ENCODE measurements at regions not wholly inside any gene's neighbourhood (a gene's known extent, or its start where the extent isn't known, plus 50 kb on each side); places are given as distances from the start of the nearest gene placed in this dataset.

- Histone ChIP-seq H3K9ac (ENCODE audit: low read length in 2 of 2) (no peak overlapping the region), H3K4me3 (ENCODE audit: low read length in 2 of 2) (no peak overlapping the region), H3K9me3 (ENCODE audit: control insufficient read depth in 2 of 2, low read length in 2 of 2) (no peaks in the 10 kb centered on the region), H3K36me3 (ENCODE audit: control insufficient read depth in 2 of 2, insufficient read depth in 2 of 2, low read length in 2 of 2) (no peaks in the 10 kb centered on the region), H3K27ac (ENCODE audit: low read length) (no peak overlapping the region), H3K4me1 (ENCODE audit: control insufficient read depth, insufficient read depth, low read length) (no peaks in the 10 kb centered on the region), H3K27me3 (ENCODE audit: control insufficient read depth in 1 of 2, insufficient read depth in 2 of 2, low read length in 2 of 2) (no peaks in the 10 kb centered on the region)
Observed at GRCh38 chr12:22788913-22789312, 163.9 kb downstream of the ETNK1 start.

GRCh38 chr12:22792138-22792537 is 167.2 kb downstream of the ETNK1 start:
- Histone ChIP-seq H3K9me3 (ENCODE audit: control insufficient read depth in 2 of 2, low read length in 2 of 2) (no peaks in the 10 kb centered on the region), H3K27me3 (ENCODE audit: control insufficient read depth in 1 of 2, insufficient read depth in 2 of 2, low read length in 2 of 2) (no peaks in the 10 kb centered on the region), H3K27ac (ENCODE audit: low read length) (no peak overlapping the region), H3K36me3 (ENCODE audit: control insufficient read depth in 2 of 2, insufficient read depth in 2 of 2, low read length in 2 of 2) (no peaks in the 10 kb centered on the region), H3K4me3 (ENCODE audit: low read length in 2 of 2) (no peak overlapping the region), H3K9ac (ENCODE audit: low read length in 2 of 2) (no peak overlapping the region), H3K4me1 (ENCODE audit: control insufficient read depth, insufficient read depth, low read length) (no peaks in the 10 kb centered on the region)

GRCh38 chr12:22794017-22794416 is 169.0 kb downstream of the ETNK1 start:
- Histone ChIP-seq H3K36me3 (ENCODE audit: control insufficient read depth in 2 of 2, insufficient read depth in 2 of 2, low read length in 2 of 2) (no peaks in the 10 kb centered on the region), H3K9me3 (ENCODE audit: control insufficient read depth in 2 of 2, low read length in 2 of 2) (no peaks in the 10 kb centered on the region), H3K4me1 (ENCODE audit: control insufficient read depth, insufficient read depth, low read length) (no peaks in the 10 kb centered on the region), H3K27me3 (ENCODE audit: control insufficient read depth in 1 of 2, insufficient read depth in 2 of 2, low read length in 2 of 2) (no peaks in the 10 kb centered on the region), H3K9ac (ENCODE audit: low read length in 2 of 2) (no peak overlapping the region), H3K4me3 (ENCODE audit: low read length in 2 of 2) (no peak overlapping the region), H3K27ac (ENCODE audit: low read length) (no peak overlapping the region)

GRCh38 chr12:22796941-22797630 is 172.1 kb downstream of the ETNK1 start:
- Histone ChIP-seq H3K9me3 (ENCODE audit: control insufficient read depth in 2 of 2, low read length in 2 of 2) (no peaks in the 10 kb centered on the region), H3K4me3 (ENCODE audit: low read length in 2 of 2) (no peak overlapping the region), H3K27ac (ENCODE audit: low read length) (no peak overlapping the region), H3K4me1 (ENCODE audit: control insufficient read depth, insufficient read depth, low read length) (no peaks in the 10 kb centered on the region), H3K9ac (ENCODE audit: low read length in 2 of 2) (no peak overlapping the region), H3K36me3 (ENCODE audit: control insufficient read depth in 2 of 2, insufficient read depth in 2 of 2, low read length in 2 of 2) (no peaks in the 10 kb centered on the region), H3K27me3 (ENCODE audit: control insufficient read depth in 1 of 2, insufficient read depth in 2 of 2, low read length in 2 of 2) (no peaks in the 10 kb centered on the region)

- Histone ChIP-seq H3K9ac (ENCODE audit: low read length in 2 of 2) (no peak overlapping the region), H3K36me3 (ENCODE audit: control insufficient read depth in 2 of 2, insufficient read depth in 2 of 2, low read length in 2 of 2) (no peaks in the 10 kb centered on the region), H3K27ac (ENCODE audit: low read length) (no peak overlapping the region), H3K9me3 (ENCODE audit: control insufficient read depth in 2 of 2, low read length in 2 of 2) (no peaks in the 10 kb centered on the region), H3K4me1 (ENCODE audit: control insufficient read depth, insufficient read depth, low read length) (no peaks in the 10 kb centered on the region), H3K4me3 (ENCODE audit: low read length in 2 of 2) (no peak overlapping the region), H3K27me3 (ENCODE audit: control insufficient read depth in 1 of 2, insufficient read depth in 2 of 2, low read length in 2 of 2) (no peaks in the 10 kb centered on the region)
Observed at GRCh38 chr12:22797701-22798100, 172.7 kb downstream of the ETNK1 start.

- Histone ChIP-seq H3K4me1 (ENCODE audit: control insufficient read depth, insufficient read depth, low read length) (no peaks in the 10 kb centered on the region), H3K4me3 (ENCODE audit: low read length in 2 of 2) (no peak overlapping the region), H3K27ac (ENCODE audit: low read length) (no peak overlapping the region), H3K27me3 (ENCODE audit: control insufficient read depth in 1 of 2, insufficient read depth in 2 of 2, low read length in 2 of 2) (no peaks in the 10 kb centered on the region), H3K9me3 (ENCODE audit: control insufficient read depth in 2 of 2, low read length in 2 of 2) (no peaks in the 10 kb centered on the region), H3K36me3 (ENCODE audit: control insufficient read depth in 2 of 2, insufficient read depth in 2 of 2, low read length in 2 of 2) (no peaks in the 10 kb centered on the region), H3K9ac (ENCODE audit: low read length in 2 of 2) (no peak overlapping the region)
Observed at GRCh38 chr12:22798116-22798515, 173.1 kb downstream of the ETNK1 start.

- H3K4me3 ChIP-seq (ENCODE audit: low read length in 2 of 2) = no peak overlapping the region
- no peaks in the 10 kb centered on the region for H3K36me3 ChIP-seq (ENCODE audit: control insufficient read depth in 2 of 2, insufficient read depth in 2 of 2, low read length in 2 of 2)
- H3K4me1 ChIP-seq (ENCODE audit: control insufficient read depth, insufficient read depth, low read length) = no peaks in the 10 kb centered on the region
- no peak overlapping the region for H3K9ac ChIP-seq (ENCODE audit: low read length in 2 of 2)
- no peak overlapping the region for H3K27ac ChIP-seq (ENCODE audit: low read length)
- H3K9me3 ChIP-seq (ENCODE audit: control insufficient read depth in 2 of 2, low read length in 2 of 2) = peaks cover 0 to 3% of the 10 kb centered on the region in 2 donors
- no peaks in the 10 kb centered on the region for H3K27me3 ChIP-seq (ENCODE audit: control insufficient read depth in 1 of 2, insufficient read depth in 2 of 2, low read length in 2 of 2)
Observed at GRCh38 chr12:22799503-22799902, 174.5 kb downstream of the ETNK1 start.

- H3K36me3 ChIP-seq (ENCODE audit: control insufficient read depth in 2 of 2, insufficient read depth in 2 of 2, low read length in 2 of 2) = no peaks in the 10 kb centered on the region
- H3K4me3 ChIP-seq (ENCODE audit: low read length in 2 of 2) = no peak overlapping the region
- H3K27ac ChIP-seq (ENCODE audit: low read length) = no peak overlapping the region
- no peaks in the 10 kb centered on the region for H3K27me3 ChIP-seq (ENCODE audit: control insufficient read depth in 1 of 2, insufficient read depth in 2 of 2, low read length in 2 of 2)
- no peak overlapping the region for H3K9ac ChIP-seq (ENCODE audit: low read length in 2 of 2)
- H3K4me1 ChIP-seq (ENCODE audit: control insufficient read depth, insufficient read depth, low read length) = no peaks in the 10 kb centered on the region
- H3K9me3 ChIP-seq (ENCODE audit: control insufficient read depth in 2 of 2, low read length in 2 of 2) = peaks cover 0 to 3% of the 10 kb centered on the region in 2 donors
Observed at GRCh38 chr12:22800332-22800731, 175.4 kb downstream of the ETNK1 start.

- Histone ChIP-seq H3K27ac (ENCODE audit: low read length) (no peak overlapping the region), H3K27me3 (ENCODE audit: control insufficient read depth in 1 of 2, insufficient read depth in 2 of 2, low read length in 2 of 2) (no peaks in the 10 kb centered on the region), H3K9me3 (ENCODE audit: control insufficient read depth in 2 of 2, low read length in 2 of 2) (peaks cover 0 to 3% of the 10 kb centered on the region in 2 donors), H3K4me3 (ENCODE audit: low read length in 2 of 2) (no peak overlapping the region), H3K9ac (ENCODE audit: low read length in 2 of 2) (no peak overlapping the region), H3K36me3 (ENCODE audit: control insufficient read depth in 2 of 2, insufficient read depth in 2 of 2, low read length in 2 of 2) (no peaks in the 10 kb centered on the region), H3K4me1 (ENCODE audit: control insufficient read depth, insufficient read depth, low read length) (no peaks in the 10 kb centered on the region)
Observed at GRCh38 chr12:22802883-22803630, 178.1 kb downstream of the ETNK1 start.

GRCh38 chr12:22803725-22804124 is 178.8 kb downstream of the ETNK1 start:
- H3K9me3 ChIP-seq (ENCODE audit: control insufficient read depth in 2 of 2, low read length in 2 of 2) = peaks cover 0 to 3% of the 10 kb centered on the region in 2 donors
- H3K4me3 ChIP-seq (ENCODE audit: low read length in 2 of 2) = no peak overlapping the region
- H3K36me3 ChIP-seq (ENCODE audit: control insufficient read depth in 2 of 2, insufficient read depth in 2 of 2, low read length in 2 of 2) = no peaks in the 10 kb centered on the region
- H3K4me1 ChIP-seq (ENCODE audit: control insufficient read depth, insufficient read depth, low read length) = no peaks in the 10 kb centered on the region
- H3K27ac ChIP-seq (ENCODE audit: low read length) = no peak overlapping the region
- H3K9ac ChIP-seq (ENCODE audit: low read length in 2 of 2) = no peak overlapping the region
- no peaks in the 10 kb centered on the region for H3K27me3 ChIP-seq (ENCODE audit: control insufficient read depth in 1 of 2, insufficient read depth in 2 of 2, low read length in 2 of 2)

GRCh38 chr12:22808860-22809259 is 183.9 kb downstream of the ETNK1 start:
- Histone ChIP-seq H3K9ac (ENCODE audit: low read length in 2 of 2) (no peak overlapping the region), H3K9me3 (ENCODE audit: control insufficient read depth in 2 of 2, low read length in 2 of 2) (peaks cover 0 to 1% of the 10 kb centered on the region in 2 donors), H3K27me3 (ENCODE audit: control insufficient read depth in 1 of 2, insufficient read depth in 2 of 2, low read length in 2 of 2) (no peaks in the 10 kb centered on the region), H3K4me1 (ENCODE audit: control insufficient read depth, insufficient read depth, low read length) (no peaks in the 10 kb centered on the region), H3K36me3 (ENCODE audit: control insufficient read depth in 2 of 2, insufficient read depth in 2 of 2, low read length in 2 of 2) (no peaks in the 10 kb centered on the region), H3K27ac (ENCODE audit: low read length) (no peak overlapping the region), H3K4me3 (ENCODE audit: low read length in 2 of 2) (no peak overlapping the region)

All from stomach smooth muscle (tissue), 2 donors.